ENCODE measurements at regions not wholly inside any gene's neighbourhood (a gene's known extent, or its start where the extent isn't known, plus 50 kb on each side); places are given as distances from the start of the nearest gene placed in this dataset.

DNA sequence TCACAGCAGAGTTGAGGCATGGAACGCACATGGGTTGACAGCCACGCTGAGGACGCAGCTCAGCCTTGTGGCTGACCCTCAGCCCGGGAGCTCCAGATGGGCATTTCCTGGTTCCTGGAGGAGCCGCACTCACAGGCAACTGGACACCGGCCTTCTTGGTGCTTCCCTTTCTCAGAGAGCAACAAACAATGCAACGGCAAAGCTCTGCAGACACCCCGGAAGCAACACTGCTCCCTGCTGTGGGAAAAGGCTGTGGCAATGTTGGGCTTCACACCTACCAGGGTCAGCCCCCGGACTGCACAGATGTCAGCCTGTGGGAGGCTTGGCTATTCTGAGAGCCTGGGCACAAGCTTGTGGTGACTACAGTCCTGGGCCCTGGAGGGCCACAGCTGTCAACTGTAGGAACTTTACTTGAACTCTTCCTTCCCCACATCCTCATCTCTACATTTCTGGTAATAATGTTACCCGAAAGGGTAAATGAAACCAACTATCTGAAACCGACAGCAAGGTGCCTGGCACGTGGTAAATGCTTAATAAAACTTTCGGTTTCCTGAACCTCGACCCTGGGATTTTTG, 597.5 kb upstream of the MKI67 start:
- Histone ChIP-seq H3K4me3 (no peak overlapping the region), H3K4me2 (ENCODE audit: insufficient read depth, low read length) (no peak overlapping the region), H3K9ac (ENCODE audit: insufficient read depth in 1 of 2, low read depth in 2 of 2, low read length in 2 of 2) (no peak overlapping the region), H4K20me1 (replicated peaks; ENCODE audit: control insufficient read depth, insufficient read depth, low read length) (no peaks in the 10 kb centered on the region), H3K9me3 (replicated peaks; ENCODE audit: control insufficient read depth, insufficient read depth, low read depth, low read length) (no peaks in the 10 kb centered on the region), H3K79me2 (ENCODE audit: control insufficient read depth, insufficient read depth, low read length) (no peaks in the 10 kb centered on the region), H3K27ac (ENCODE audit: extremely low read depth, low read depth, low read length) (no peak overlapping the region), H3K9me1 (ENCODE audit: control insufficient read depth, insufficient read depth, low read length) (no peaks in the 10 kb centered on the region), H2AFZ (ENCODE audit: low read depth, low read length) (no peak overlapping the region), H3K4me1 (replicated peaks in 1 of 2; ENCODE audit: control insufficient read depth in 2 of 2, insufficient read depth in 2 of 2, low read length in 2 of 2) (no peaks in the 10 kb centered on the region; a peak in 1 of 5 replicates), H3K36me3 (ENCODE audit: control insufficient read depth, insufficient read depth, low read length) (no peaks in the 10 kb centered on the region), H3K27me3 (ENCODE audit: control insufficient read depth in 2 of 2, insufficient read depth in 2 of 2, low read length in 2 of 2) (peaks cover 7 to 30% of the 10 kb centered on the region in 2 experiments; a peak in 4 of 5 replicates)
- BruUV-seq (replicated peaks): no TSS peak
- no peak for DNase-seq (ENCODE audit: extremely low read depth in 1 of 4, low spot score in 3 of 4)
- ChIA-PET POLR2A (interaction anchor here (0.6 kb wide), 1 partner anchor 448 kb away, joined by 3 read pairs; no protein-coding TSS in a partner anchor), CTCF (ENCODE audit: low intra/inter-chr PET ratio) (no interaction called here)
- ATAC-seq: no peak
- TF ChIP-seq ZNF175 (CRISPR knock-in tag; IDR thresholded peaks at IDR 0.05; ENCODE audit: low read depth) (no peak), HNRNPH1 (optimal IDR thresholded peaks at IDR 0.05; ENCODE audit: low read depth, low read length) (no peak), PHF20 (IDR thresholded peaks at IDR 0.05; ENCODE audit: partially characterized antibody) (no peak), KHSRP (IDR thresholded peaks at IDR 0.05) (no peak)
- TF ChIP-seq, protein P1, sequence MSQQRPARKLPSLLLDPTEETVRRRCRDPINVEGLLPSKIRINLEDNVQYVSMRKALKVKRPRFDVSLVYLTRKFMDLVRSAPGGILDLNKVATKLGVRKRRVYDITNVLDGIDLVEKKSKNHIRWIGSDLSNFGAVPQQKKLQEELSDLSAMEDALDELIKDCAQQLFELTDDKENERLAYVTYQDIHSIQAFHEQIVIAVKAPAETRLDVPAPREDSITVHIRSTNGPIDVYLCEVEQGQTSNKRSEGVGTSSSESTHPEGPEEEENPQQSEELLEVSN (IDR thresholded peaks at IDR 0.05; ENCODE audit: borderline replicate concordance in 1 of 2, extremely low read depth in 1 of 2, insufficient read depth in 1 of 2, insufficient read length in 1 of 2, low read depth in 1 of 2, low read length in 1 of 2, poor library complexity in 1 of 2, severe bottlenecking in 1 of 2): peak in 1 of 2 experiments; percentile 50
- intact Hi-C loops (cut with micrococcal nuclease) (no loop called here), in situ Hi-C loops (cut with MboI) (no loop called here)
- FAIRE-seq: no peak
- WGBS (ENCODE audit: insufficient coverage, low coverage, missing lambda C conversion rate): 11% methylated on average over 5 of the region's 14 CpGs

All from K562 (cell line).